Skeletal muscle tissue (tissue), 3 donors: ENCODE measurements at regions not wholly inside any gene's neighbourhood (a gene's known extent, or its start where the extent isn't known, plus 50 kb on each side); places are given as distances from the start of the nearest gene placed in this dataset.

ENCODE experiments used
- H3K27ac ChIP-seq: one replicate; pipeline ENCODE4 v1.7.0; 2013; ENCODE audit warnings: mild to moderate bottlenecking, low read depth, low read length, inconsistent platforms
- H3K27me3 ChIP-seq, 3 donors: one replicate each; pipeline ENCODE4 v1.7.0; 2013; ENCODE audit warnings: low read length in 3 of 3; ENCODE audit not compliant: control insufficient read depth in 3 of 3, insufficient read depth in 3 of 3
- H3K36me3 ChIP-seq, 3 donors: one replicate each; pipeline ENCODE4 v1.7.0; 2013; ENCODE audit warnings: low read length in 3 of 3; ENCODE audit not compliant: control insufficient read depth in 3 of 3, insufficient read depth in 3 of 3
- H3K4me1 ChIP-seq, 3 donors: one replicate each; pipeline ENCODE4 v1.7.0; 2013; ENCODE audit warnings: low read length in 3 of 3, mild to moderate bottlenecking in 3 of 3; ENCODE audit not compliant: control insufficient read depth in 3 of 3, insufficient read depth in 3 of 3
- H3K4me3 ChIP-seq, 3 donors: one replicate each; pipeline ENCODE4 v1.7.0; 2013; ENCODE audit warnings: low read length in 3 of 3
- H3K9ac ChIP-seq, 3 donors: one replicate each; pipeline ENCODE4 v1.7.0; 2013; ENCODE audit warnings: low read length in 3 of 3, mild to moderate bottlenecking in 3 of 3, moderate library complexity in 2 of 3, low read depth in 1 of 3
- H3K9me3 ChIP-seq, 3 donors: one replicate each; pipeline ENCODE4 v1.7.0; 2013; ENCODE audit warnings: low read length in 3 of 3; ENCODE audit not compliant: control insufficient read depth in 3 of 3
- donor health status: Osteomylitis.

DNA sequence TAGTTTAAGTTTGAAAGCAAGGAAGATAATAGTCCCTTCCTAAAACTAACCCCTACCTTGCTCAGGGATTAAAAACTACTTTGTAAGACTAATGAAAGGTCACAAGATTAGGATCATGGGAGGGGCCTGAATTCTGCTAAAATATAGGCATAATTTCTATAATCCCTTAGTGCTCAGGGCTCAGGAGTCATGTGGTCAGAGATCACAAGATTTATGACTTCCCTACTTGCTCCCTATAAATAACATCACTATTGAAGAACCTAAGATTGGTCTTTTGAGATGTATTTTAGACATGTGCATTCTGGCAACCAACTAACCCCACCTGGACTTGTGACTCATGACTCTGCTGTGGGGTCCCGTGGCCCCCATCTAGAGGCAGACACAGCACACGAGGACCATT, 81.1 kb downstream of the STMND1 start:
- Histone ChIP-seq H3K9me3 (no peaks in the 10 kb centered on the region), H3K27me3 (no peaks in the 10 kb centered on the region), H3K36me3 (no peaks in the 10 kb centered on the region), H3K4me1 (no peaks in the 10 kb centered on the region), H3K27ac (no peak overlapping the region), H3K9ac (no peak overlapping the region), H3K4me3 (no peak overlapping the region)

DNA sequence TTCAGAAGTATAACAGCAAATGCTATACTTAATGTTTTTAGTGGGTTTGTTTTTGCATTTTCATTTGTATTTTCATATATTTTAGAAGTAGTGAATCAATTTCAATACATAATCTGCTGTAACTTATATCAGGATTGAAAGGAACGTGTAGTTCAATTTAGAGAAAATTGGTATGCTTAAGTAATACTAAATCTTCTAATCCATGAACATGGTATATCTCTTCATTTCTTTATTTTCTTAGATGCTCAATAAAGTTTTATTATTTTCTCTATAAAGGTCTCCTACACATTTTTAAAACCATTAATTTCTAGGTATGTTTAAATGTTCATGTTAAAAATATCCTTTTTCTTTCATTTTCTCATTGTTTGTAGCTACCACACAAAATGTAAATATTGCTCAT, 85.1 kb downstream of the STMND1 start:
- H3K9me3 ChIP-seq: no peaks in the 10 kb centered on the region

DNA sequence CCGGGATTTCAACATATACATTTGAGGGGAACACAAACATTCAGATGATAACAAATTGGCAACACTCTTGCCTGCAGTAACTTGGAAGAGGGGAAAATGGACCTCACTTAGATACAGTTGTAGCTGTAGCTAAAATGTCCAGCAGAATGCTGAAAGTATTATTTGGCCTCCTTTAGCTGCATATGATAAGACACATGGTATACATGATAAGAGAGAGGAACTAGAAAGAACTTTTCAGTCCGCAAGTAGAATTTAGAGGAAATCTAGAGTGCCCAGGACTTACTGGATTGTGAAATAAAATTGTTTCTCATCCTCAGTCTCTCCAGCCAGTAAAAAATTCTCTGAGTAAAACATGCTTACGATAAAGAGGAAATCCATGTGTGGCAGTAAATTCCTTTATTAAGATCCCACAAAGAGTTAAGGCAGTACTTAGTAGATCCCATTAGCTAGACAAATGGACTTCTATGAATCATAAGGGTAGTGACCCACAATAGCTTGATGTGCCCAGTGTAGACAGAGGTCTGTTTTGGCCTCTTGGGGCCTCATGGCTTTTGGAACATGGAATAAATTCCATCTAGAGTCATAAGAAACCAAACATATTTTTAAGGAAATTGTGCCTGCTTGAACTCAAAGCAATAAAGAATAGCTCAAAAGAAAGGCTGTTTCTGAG, 87.9 kb upstream of the RBM24 start:
- H3K9ac ChIP-seq: no peak overlapping the region
- no peak overlapping the region for H3K27ac ChIP-seq
- H3K4me1 ChIP-seq: peaks cover 0 to 2% (median 2%) of the 10 kb centered on the region in 3 donors
- H3K9me3 ChIP-seq: no peaks in the 10 kb centered on the region
- H3K36me3 ChIP-seq: no peaks in the 10 kb centered on the region
- no peaks in the 10 kb centered on the region for H3K27me3 ChIP-seq
- H3K4me3 ChIP-seq: no peak overlapping the region

More for the DNA sequence above, 85.1 kb downstream of the STMND1 start:
- Histone ChIP-seq H3K27me3 (no peaks in the 10 kb centered on the region), H3K36me3 (no peaks in the 10 kb centered on the region), H3K9ac (no peak overlapping the region), H3K4me1 (no peaks in the 10 kb centered on the region), H3K27ac (no peak overlapping the region), H3K4me3 (no peak overlapping the region)

DNA sequence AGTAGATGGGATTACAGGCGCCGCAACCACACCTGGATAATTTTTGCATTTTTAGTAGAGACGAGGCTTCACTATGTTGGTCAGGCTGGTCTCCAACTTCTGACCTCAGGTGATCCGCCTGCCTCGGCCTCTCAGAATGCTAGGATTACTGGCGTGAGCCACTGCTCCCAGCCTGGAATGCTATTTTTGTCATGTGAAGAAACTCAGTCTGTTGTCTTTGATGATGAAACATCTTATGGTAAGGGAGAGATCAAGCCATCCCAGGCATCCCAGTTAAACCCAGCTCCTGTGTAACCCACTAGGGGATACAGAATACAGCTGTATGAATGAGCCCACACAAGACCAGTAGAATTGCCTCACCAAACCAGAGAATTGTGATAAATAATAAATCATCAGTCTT, 83.6 kb upstream of the RBM24 start:
- Histone ChIP-seq H3K4me3 (no peak overlapping the region), H3K27ac (peak overlapping the region; percentile 23), H3K36me3 (no peaks in the 10 kb centered on the region), H3K4me1 (peaks cover 7 to 11% (median 10%) of the 10 kb centered on the region in 3 donors), H3K9ac (no peak overlapping the region), H3K27me3 (no peaks in the 10 kb centered on the region), H3K9me3 (no peaks in the 10 kb centered on the region)

DNA sequence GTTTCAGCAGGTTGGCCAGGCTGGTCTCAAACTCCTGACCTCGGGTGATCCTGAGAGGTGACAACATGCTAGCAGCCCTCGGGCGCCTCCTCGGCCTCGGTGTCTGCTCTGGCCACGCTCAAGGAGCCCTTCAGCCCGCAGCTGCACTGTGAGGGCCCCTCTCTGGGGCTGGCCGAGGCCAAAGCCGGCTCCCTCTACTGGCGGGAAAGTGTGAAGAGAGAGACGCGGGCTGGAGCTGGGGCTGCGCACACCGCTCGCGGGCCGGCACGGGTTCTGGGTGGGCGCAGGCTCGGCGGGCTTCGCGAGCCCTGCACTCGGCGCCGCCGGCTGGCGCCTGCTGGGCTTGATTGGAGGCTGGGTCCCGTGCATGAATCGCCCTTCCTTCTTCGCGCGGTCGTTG, 80.8 kb upstream of the RBM24 start:
- Histone ChIP-seq H3K27ac (no peak overlapping the region), H3K4me1 (peaks cover 12 to 19% (median 17%) of the 10 kb centered on the region in 3 donors), H3K9me3 (no peaks in the 10 kb centered on the region), H3K9ac (no peak overlapping the region), H3K27me3 (no peaks in the 10 kb centered on the region), H3K4me3 (no peak overlapping the region), H3K36me3 (no peaks in the 10 kb centered on the region)

DNA sequence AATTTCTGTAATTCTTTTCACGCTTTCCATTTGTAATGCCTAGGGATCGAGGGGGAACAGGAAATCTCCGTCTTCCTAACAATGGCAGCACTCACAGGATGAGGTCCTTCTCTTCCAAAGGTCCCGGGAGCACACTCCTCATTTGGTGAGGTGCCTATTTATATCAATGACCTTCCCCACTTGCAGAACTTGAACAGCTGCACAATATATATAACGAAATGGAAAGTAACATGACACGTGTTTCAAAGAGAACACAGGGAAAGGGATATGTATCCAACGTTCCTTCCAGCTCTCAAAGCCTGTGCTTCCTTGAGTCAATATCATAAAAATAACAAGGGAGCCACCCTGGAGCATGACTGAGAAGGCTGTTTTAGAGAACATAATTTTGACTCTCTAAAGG, 78.6 kb upstream of the RBM24 start:
- Histone ChIP-seq H3K27ac (peak overlapping the region; percentile 97), H3K9me3 (peaks cover 0 to 5% (median 3%) of the 10 kb centered on the region in 3 donors), H3K4me1 (peaks cover 12 to 19% (median 17%) of the 10 kb centered on the region in 3 donors), H3K9ac (peak overlapping the region; percentile 50 to 80 (median 69)), H3K36me3 (no peaks in the 10 kb centered on the region), H3K4me3 (peak overlapping the region; percentile 33 to 61 (median 39)), H3K27me3 (no peaks in the 10 kb centered on the region)

DNA sequence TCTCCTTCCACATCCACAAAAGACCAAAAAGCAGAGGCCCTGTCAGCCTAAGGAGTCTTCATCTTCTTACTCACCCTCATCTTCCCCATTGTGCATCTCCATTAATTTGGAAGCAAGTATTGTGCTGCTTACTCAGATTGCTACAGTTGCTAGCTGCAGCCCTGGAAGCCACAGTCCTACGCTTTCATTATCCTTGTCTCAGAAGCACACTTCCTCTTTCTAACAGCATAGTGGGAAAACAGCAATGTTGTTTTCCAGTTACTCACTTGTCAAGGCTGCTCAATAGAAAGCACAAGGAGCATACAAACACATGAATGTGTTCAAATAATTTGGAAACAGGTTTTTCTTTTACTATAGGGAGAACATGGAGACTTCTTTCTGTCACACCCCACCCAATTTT, 76.6 kb upstream of the RBM24 start:
- no peaks in the 10 kb centered on the region for H3K36me3 ChIP-seq
- H3K9me3 ChIP-seq: peaks cover 0 to 5% (median 3%) of the 10 kb centered on the region in 3 donors
- no peak overlapping the region for H3K4me3 ChIP-seq
- H3K9ac ChIP-seq: no peak overlapping the region
- H3K27me3 ChIP-seq: no peaks in the 10 kb centered on the region
- H3K4me1 ChIP-seq: peaks cover 9 to 18% (median 17%) of the 10 kb centered on the region in 3 donors
- H3K27ac ChIP-seq: peak overlapping the region; percentile 97

DNA sequence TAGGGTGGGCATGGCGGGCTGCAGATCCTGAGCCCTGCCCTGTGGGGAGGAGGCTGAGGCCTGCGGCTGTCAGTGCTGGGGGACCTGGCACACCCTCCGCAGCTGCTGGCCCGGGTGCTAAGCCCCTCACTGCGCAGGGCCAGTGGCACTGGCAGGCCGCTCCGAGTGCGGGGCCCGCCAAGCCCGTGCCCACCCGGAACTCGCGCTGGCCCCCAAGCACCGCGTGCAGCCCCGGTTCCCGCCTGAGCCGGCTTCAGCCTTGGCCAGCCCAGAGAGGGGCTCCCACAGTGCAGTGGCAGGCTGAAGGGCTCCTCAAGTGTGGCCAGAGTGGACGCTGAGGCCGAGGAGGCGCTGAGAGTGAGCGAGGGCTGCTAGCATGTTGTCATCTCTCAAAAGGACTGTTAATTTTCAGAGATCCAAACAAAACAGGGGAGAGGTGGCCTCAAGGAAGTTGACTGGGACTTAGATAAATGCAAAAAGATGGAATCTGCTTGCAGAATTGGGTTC, 74.5 kb upstream of the RBM24 start:
- Histone ChIP-seq H3K27ac (no peak overlapping the region), H3K27me3 (no peaks in the 10 kb centered on the region), H3K4me1 (peaks cover 9 to 20% (median 16%) of the 10 kb centered on the region in 3 donors), H3K36me3 (no peaks in the 10 kb centered on the region), H3K9me3 (peaks cover 3 to 5% (median 3%) of the 10 kb centered on the region in 3 donors), H3K9ac (no peak overlapping the region), H3K4me3 (no peak overlapping the region)

DNA sequence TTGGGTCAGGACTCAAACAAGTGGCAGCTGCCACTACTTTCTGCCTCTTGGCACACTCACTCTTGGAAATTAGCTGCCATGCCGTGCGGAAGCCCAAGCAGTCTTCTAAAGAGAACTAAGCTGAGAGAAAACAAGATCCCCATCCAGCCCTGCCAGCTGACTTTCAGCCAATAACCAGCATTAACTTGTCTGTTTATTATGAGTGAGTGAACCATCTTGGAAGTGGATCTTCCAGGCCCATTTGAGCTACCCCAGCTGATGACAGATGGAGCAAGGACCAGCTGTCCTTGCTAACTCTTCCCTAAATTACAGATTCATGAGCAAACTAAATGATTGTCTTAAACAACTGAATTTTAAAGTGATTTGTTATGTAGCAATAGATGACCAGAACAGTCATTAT, 73.9 kb upstream of the RBM24 start:
- H3K27ac ChIP-seq: peak overlapping the region; percentile 48
- no peak overlapping the region for H3K4me3 ChIP-seq
- peaks cover 3 to 5% (median 3%) of the 10 kb centered on the region in 3 donors for H3K9me3 ChIP-seq
- H3K4me1 ChIP-seq: peaks cover 6 to 19% (median 14%) of the 10 kb centered on the region in 3 donors
- no peaks in the 10 kb centered on the region for H3K27me3 ChIP-seq
- no peaks in the 10 kb centered on the region for H3K36me3 ChIP-seq
- no peak overlapping the region for H3K9ac ChIP-seq

DNA sequence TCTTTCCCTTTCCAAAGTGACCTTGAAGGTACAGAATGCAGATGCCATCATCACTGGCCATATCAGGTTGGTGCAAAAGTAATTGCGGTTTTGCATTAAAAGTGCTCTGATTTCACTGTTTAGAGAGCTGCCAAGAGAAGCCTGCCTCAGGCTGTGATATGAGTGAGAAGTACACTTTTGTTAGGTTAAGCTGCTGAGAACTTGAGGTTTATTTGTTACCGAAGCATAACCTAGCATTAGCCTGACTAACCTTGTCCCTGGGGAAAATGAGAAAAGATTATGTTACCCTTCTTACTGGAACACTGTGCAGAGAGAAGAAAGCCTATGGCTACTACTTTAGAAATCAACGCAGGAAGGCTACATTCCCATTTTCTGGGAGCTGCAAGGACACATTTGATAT, 70.5 kb upstream of the RBM24 start:
- H3K36me3 ChIP-seq: no peaks in the 10 kb centered on the region
- H3K9ac ChIP-seq: no peak overlapping the region
- H3K4me1 ChIP-seq: peaks cover 16 to 26% (median 19%) of the 10 kb centered on the region in 3 donors
- peak overlapping the region; percentile 92 for H3K27ac ChIP-seq
- no peaks in the 10 kb centered on the region for H3K27me3 ChIP-seq
- peaks cover 3 to 5% (median 3%) of the 10 kb centered on the region in 3 donors for H3K9me3 ChIP-seq
- no peak overlapping the region for H3K4me3 ChIP-seq
